Panc1 (cell line): ENCODE measurements at regions not wholly inside any gene's neighbourhood (a gene's known extent, or its start where the extent isn't known, plus 50 kb on each side); places are given as distances from the start of the nearest gene placed in this dataset.

Experiments
- ATAC-seq: fragments of 200-7000 bp; cut with Tn5 transposase; 2 replicates; pipeline ENCODE4 v1.9.1; 2020; ENCODE audit warnings: mild to moderate bottlenecking, moderate library complexity
- BruUV-seq: library from RNA; stranded (reverse); fragments of 400-500 nt; replicated peaks from 2 replicates; lab custom pipeline; 2021; lab: Mats Ljungman, UMichigan
- CTCF ChIA-PET: fragments of 300-600 bp; sonication (Branson Sonifier 250); formaldehyde crosslinking; loops from one replicate; lab custom pipeline; 2022; ENCODE audit warnings: antibody characterized with exemption; lab: Charles Lee
- POLR2A ChIA-PET: fragments of 300-600 bp; sonication (Branson Sonifier 250); formaldehyde crosslinking; loops from one replicate; lab custom pipeline; 2022; ENCODE audit warnings: antibody characterized with exemption; lab: Charles Lee
- DNase-seq: peaks from one replicate; pipeline ENCODE4 v3.0.0-alpha.2; 2010; ENCODE audit warnings: low read depth, low spot score
- H3K27ac ChIP-seq: 2 replicates; pipeline ENCODE4 v1.5.1; 2011; ENCODE audit warnings: mild to moderate bottlenecking, low read length, inconsistent platforms
- H3K27me3 ChIP-seq: fragments of 200-500 bp; sonication (Bioruptor generic); 2 replicates; pipeline ENCODE4 v1.6.0; 2014; ENCODE audit warnings: low read length, inconsistent platforms; ENCODE audit not compliant: control insufficient read depth, insufficient read depth
- H3K36me3 ChIP-seq: fragments of 200-500 bp; sonication (Bioruptor generic); 2 replicates; pipeline ENCODE4 v1.5.1; 2014; ENCODE audit warnings: inconsistent platforms, mild to moderate bottlenecking, low read length, moderate library complexity; ENCODE audit not compliant: control insufficient read depth, insufficient read depth
- H3K4me1 ChIP-seq: 2 replicates; pipeline ENCODE4 v1.5.1; 2011; ENCODE audit warnings: inconsistent platforms, mild to moderate bottlenecking, low read length, moderate library complexity; ENCODE audit not compliant: control insufficient read depth, insufficient read depth
- H3K4me3 ChIP-seq, 2 experiments: 2 replicates each; pipeline ENCODE4 v1.5.1; 2011 to 2012; ENCODE audit warnings: low read depth in 2 of 2, low read length in 2 of 2, mild to moderate bottlenecking in 2 of 2, inconsistent platforms in 1 of 2, moderate library complexity in 1 of 2
- H3K9me3 ChIP-seq: fragments of 200-500 bp; sonication (Bioruptor generic); 2 replicates; pipeline ENCODE4 v1.5.1; 2014; ENCODE audit warnings: low read depth, mild to moderate bottlenecking, inconsistent platforms, low read length, moderate library complexity; ENCODE audit not compliant: control insufficient read depth, insufficient read depth
- CTCF ChIP-seq: fragments of 450-650 bp; IDR thresholded peaks from 2 replicates; pipeline ENCODE4 v1.5.1; 2017; ENCODE audit warnings: mild to moderate bottlenecking
- POLR2AphosphoS5 ChIP-seq: IDR thresholded peaks from 2 replicates; pipeline ENCODE4 v1.6.1; 2012; ENCODE audit warnings: mild to moderate bottlenecking, low read depth, low read length, moderate library complexity
- REST ChIP-seq, 2 experiments: IDR thresholded peaks; 2 replicates each; pipeline ENCODE4 v1.6.1; 2011 to 2012; ENCODE audit warnings: low read depth in 2 of 2, control low read depth in 1 of 2, low read length in 1 of 2, mild to moderate bottlenecking in 1 of 2, moderate library complexity in 1 of 2; ENCODE audit not compliant: insufficient read depth in 1 of 2
- SIN3A ChIP-seq: IDR thresholded peaks from 2 replicates; pipeline ENCODE4 v1.6.1; 2012; ENCODE audit warnings: low read depth, mild to moderate bottlenecking, low read length, moderate library complexity, borderline replicate concordance; ENCODE audit not compliant: insufficient read depth
- TCF7L2 ChIP-seq: IDR thresholded peaks from 2 replicates; pipeline ENCODE4 v1.6.1; 2011; ENCODE audit warnings: mild to moderate bottlenecking, low read depth, low read length, inconsistent platforms
- in situ Hi-C: cut with HindIII; loops from 2 replicates; pipeline ENCODE4 v1.10.0; 2016; ENCODE audit warnings: low sequenced_read_pairs, low pct_unique_long_range_greater_than_20kb
- intact Hi-C: fragments of 100-400 bp; cut with micrococcal nuclease; formaldehyde crosslinking; loops from one replicate; pipeline ENCODE4 v1.10.0; 2022; ENCODE audit not compliant: unreplicated experiment

- CTCF ChIA-PET, result no interaction called here
- intact Hi-C loops, result no loop called here
- no peak overlapping the region for H3K27ac ChIP-seq
- TF ChIP-seq POLR2AphosphoS5, result no peak
- no peak for TF ChIP-seq CTCF
- TF ChIP-seq REST (IDR thresholded peaks at IDR 0.05; ENCODE audit: insufficient read depth in 1 of 2, low read depth in 2 of 2, low read length in 1 of 2), result no peak
- ATAC-seq (no peak), DNase-seq (no peak)
- H3K36me3 ChIP-seq, result no peaks in the 10 kb centered on the region
- in situ Hi-C loops, result no loop called here
- H3K4me3 ChIP-seq, result no peak overlapping the region
- POLR2A ChIA-PET, result no interaction called here
- H3K9me3 ChIP-seq, result no peaks in the 10 kb centered on the region
- H3K27me3 ChIP-seq, result no peaks in the 10 kb centered on the region
- H3K4me1 ChIP-seq, result no peaks in the 10 kb centered on the region
- BruUV-seq, result no TSS peak
Measured at GRCh38 chr18:41617647-41618046, 337.4 kb upstream of the PIK3C3 start.

- no TSS peak for BruUV-seq
- intact Hi-C loops, result no loop called here
- no peaks in the 10 kb centered on the region for H3K9me3 ChIP-seq
- no peak for DNase-seq
- H3K27me3 ChIP-seq, result no peaks in the 10 kb centered on the region
- no peak for ATAC-seq
- no peaks in the 10 kb centered on the region for H3K36me3 ChIP-seq
- H3K4me3 ChIP-seq, result no peak overlapping the region
- ChIA-PET POLR2A (no interaction called here), CTCF (no interaction called here)
- TF ChIP-seq CTCF, result no peak
- no peak for TF ChIP-seq TCF7L2
- no peak for TF ChIP-seq REST (IDR thresholded peaks at IDR 0.05; ENCODE audit: insufficient read depth in 1 of 2, low read depth in 2 of 2, low read length in 1 of 2)
- no peak for TF ChIP-seq POLR2AphosphoS5
- TF ChIP-seq SIN3A, result no peak
- H3K4me1 ChIP-seq, result no peaks in the 10 kb centered on the region
- in situ Hi-C loops, result no loop called here
- no peak overlapping the region for H3K27ac ChIP-seq
Measured at GRCh38 chr18:41613003-41613609, 341.9 kb upstream of the PIK3C3 start.
